ENCODE measurements at regions not wholly inside any gene's neighbourhood (a gene's known extent, or its start where the extent isn't known, plus 50 kb on each side); places are given as distances from the start of the nearest gene placed in this dataset.

DNA sequence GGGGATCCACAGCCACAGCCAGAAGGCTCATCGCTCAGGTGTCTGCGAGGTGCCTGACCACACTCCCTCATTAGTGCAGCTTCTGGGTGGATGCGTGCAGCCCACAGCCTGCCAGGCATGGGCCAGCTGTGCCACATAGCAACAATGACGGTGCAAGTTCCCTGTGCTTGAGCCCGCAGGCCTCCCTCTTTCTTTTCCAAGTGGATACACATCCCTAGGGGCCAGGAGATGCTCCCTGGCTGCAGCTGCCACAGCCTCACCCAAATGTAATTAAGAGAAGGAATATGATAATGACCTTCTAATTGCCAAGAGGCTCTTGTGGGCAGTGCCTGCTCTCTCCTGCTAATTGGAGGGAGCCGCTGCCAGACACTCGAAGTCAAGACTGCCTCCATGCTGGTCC is 116.0 kb upstream of the PPP1R26 start:
- TF ChIP-seq, protein P1, sequence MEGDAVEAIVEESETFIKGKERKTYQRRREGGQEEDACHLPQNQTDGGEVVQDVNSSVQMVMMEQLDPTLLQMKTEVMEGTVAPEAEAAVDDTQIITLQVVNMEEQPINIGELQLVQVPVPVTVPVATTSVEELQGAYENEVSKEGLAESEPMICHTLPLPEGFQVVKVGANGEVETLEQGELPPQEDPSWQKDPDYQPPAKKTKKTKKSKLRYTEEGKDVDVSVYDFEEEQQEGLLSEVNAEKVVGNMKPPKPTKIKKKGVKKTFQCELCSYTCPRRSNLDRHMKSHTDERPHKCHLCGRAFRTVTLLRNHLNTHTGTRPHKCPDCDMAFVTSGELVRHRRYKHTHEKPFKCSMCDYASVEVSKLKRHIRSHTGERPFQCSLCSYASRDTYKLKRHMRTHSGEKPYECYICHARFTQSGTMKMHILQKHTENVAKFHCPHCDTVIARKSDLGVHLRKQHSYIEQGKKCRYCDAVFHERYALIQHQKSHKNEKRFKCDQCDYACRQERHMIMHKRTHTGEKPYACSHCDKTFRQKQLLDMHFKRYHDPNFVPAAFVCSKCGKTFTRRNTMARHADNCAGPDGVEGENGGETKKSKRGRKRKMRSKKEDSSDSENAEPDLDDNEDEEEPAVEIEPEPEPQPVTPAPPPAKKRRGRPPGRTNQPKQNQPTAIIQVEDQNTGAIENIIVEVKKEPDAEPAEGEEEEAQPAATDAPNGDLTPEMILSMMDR (IDR thresholded peaks at IDR 0.05) = no peak
- TF ChIP-seq POLR2A (IDR thresholded peaks at IDR 0.05) = no peak
